ENCODE measurements at regions not wholly inside any gene's neighbourhood (a gene's known extent, or its start where the extent isn't known, plus 50 kb on each side); places are given as distances from the start of the nearest gene placed in this dataset.

GRCh38 chr13:105327581-105328126 is 1207.8 kb downstream of the EFNB2 start:
- BruUV-seq (replicated peaks) = no TSS peak
- H3K9me3 ChIP-seq (ENCODE audit: control insufficient read depth in 1 of 2, insufficient read depth in 1 of 2, low read depth in 1 of 2, low read length in 2 of 2) = no peaks in the 10 kb centered on the region
- ATAC-seq = no peak
- H3K79me2 ChIP-seq (ENCODE audit: insufficient read depth, low read length) = no peaks in the 10 kb centered on the region
- no peak overlapping the region for H3K9ac ChIP-seq (ENCODE audit: low read length)
- POLR2A ChIA-PET = no interaction called here
- CTCF ChIA-PET = no interaction called here
- intact Hi-C loops (cut with micrococcal nuclease) = no loop called here
- no peaks in the 10 kb centered on the region for H4K20me1 ChIP-seq (ENCODE audit: insufficient read depth)
- H2AFZ ChIP-seq (ENCODE audit: low read depth, low read length, poor library complexity, severe bottlenecking) = no peak overlapping the region
- H3K27ac ChIP-seq (ENCODE audit: low read depth, low read length) = no peak overlapping the region
- no peak for DNase-seq (ENCODE audit: low read depth, low spot score)
- no peaks in the 10 kb centered on the region for H3K9me2 ChIP-seq (ENCODE audit: insufficient read depth)
- no peak overlapping the region for H3K4me3 ChIP-seq (replicated peaks in 1 of 2; ENCODE audit: low read depth in 1 of 2, low read length in 2 of 2)
- no peak overlapping the region for H3K4me2 ChIP-seq (ENCODE audit: low read length)
- RAD21 ChIA-PET (ENCODE audit: low non-redundant PET in 1 of 2, low total read pairs in 2 of 2, uncharacterized antibody in 2 of 2, unreplicated experiment in 2 of 2) = interaction anchor here in 1 of 2 experiments (0.7 kb wide), 1 partner anchor 1356 kb away, joined by 3 read pairs; no protein-coding TSS in a partner anchor
- no peaks in the 10 kb centered on the region for H3K27me3 ChIP-seq (ENCODE audit: insufficient read depth, low read length)
- TF ChIP-seq EZH2phosphoT487 (IDR thresholded peaks at IDR 0.05; ENCODE audit: borderline replicate concordance) = no peak
- no peak for TF ChIP-seq POLR2A (IDR thresholded peaks at IDR 0.05; ENCODE audit: borderline replicate concordance, extremely low read depth, insufficient read depth, insufficient read length)
- TF ChIP-seq REST (IDR thresholded peaks at IDR 0.05; ENCODE audit: low read depth) = no peak
- TF ChIP-seq POLR2AphosphoS5 (IDR thresholded peaks at IDR 0.05; ENCODE audit: low read depth, low read length) = no peak
- TF ChIP-seq CTCF (IDR thresholded peaks at IDR 0.05 in 2 of 3, conservative IDR thresholded peaks at IDR 0.05 in 1 of 3; ENCODE audit: borderline replicate concordance in 1 of 3, insufficient read depth in 1 of 3, low read depth in 2 of 3, low read length in 2 of 3) = no peak
- no peak for TF ChIP-seq RAD21 (IDR thresholded peaks at IDR 0.05; ENCODE audit: low read depth)
- no peak for TF ChIP-seq ZNF274 (IDR thresholded peaks at IDR 0.05; ENCODE audit: low read depth, low read length)
- no peak for TF ChIP-seq EGR1 (IDR thresholded peaks at IDR 0.05; ENCODE audit: low read depth)
- TF ChIP-seq ATF3 (IDR thresholded peaks at IDR 0.05) = no peak
- TF ChIP-seq ZBTB33 (IDR thresholded peaks at IDR 0.05; ENCODE audit: extremely low read depth, insufficient replicate concordance, low read length) = no peak
- TF ChIP-seq CBX3 (IDR thresholded peaks at IDR 0.05; ENCODE audit: low read depth) = no peak
- no peak for TF ChIP-seq JUND (IDR thresholded peaks at IDR 0.05)
- TF ChIP-seq SP1 (IDR thresholded peaks at IDR 0.05; ENCODE audit: low read depth) = no peak
- no peak for TF ChIP-seq CEBPB (IDR thresholded peaks at IDR 0.05; ENCODE audit: low read depth)
- no peak for TF ChIP-seq MAX (IDR thresholded peaks at IDR 0.05)
- no peak for TF ChIP-seq FOSL1 (IDR thresholded peaks at IDR 0.05; ENCODE audit: low read depth)
- TF ChIP-seq TCF7L2 (IDR thresholded peaks at IDR 0.05; ENCODE audit: borderline replicate concordance, extremely low read depth, insufficient read depth, insufficient read length) = no peak
- TF ChIP-seq SRF (IDR thresholded peaks at IDR 0.05; ENCODE audit: low read depth) = no peak
- TF ChIP-seq ZFX (IDR thresholded peaks at IDR 0.05) = no peak
- TF ChIP-seq YY1 (IDR thresholded peaks at IDR 0.05; ENCODE audit: extremely low read depth, insufficient replicate concordance, low read depth, low read length) = no peak
- H3K4me1 ChIP-seq (ENCODE audit: control insufficient read depth in 1 of 2, insufficient read depth in 2 of 2, low read length in 2 of 2) = no peaks in the 10 kb centered on the region
- no peaks in the 10 kb centered on the region for H3K36me3 ChIP-seq (ENCODE audit: control insufficient read depth in 1 of 2, insufficient read depth in 2 of 2, low read length in 2 of 2)

Measured in HCT116 (cell line).